ENCODE measurements at regions not wholly inside any gene's neighbourhood (a gene's known extent, or its start where the extent isn't known, plus 50 kb on each side); places are given as distances from the start of the nearest gene placed in this dataset.

DNA sequence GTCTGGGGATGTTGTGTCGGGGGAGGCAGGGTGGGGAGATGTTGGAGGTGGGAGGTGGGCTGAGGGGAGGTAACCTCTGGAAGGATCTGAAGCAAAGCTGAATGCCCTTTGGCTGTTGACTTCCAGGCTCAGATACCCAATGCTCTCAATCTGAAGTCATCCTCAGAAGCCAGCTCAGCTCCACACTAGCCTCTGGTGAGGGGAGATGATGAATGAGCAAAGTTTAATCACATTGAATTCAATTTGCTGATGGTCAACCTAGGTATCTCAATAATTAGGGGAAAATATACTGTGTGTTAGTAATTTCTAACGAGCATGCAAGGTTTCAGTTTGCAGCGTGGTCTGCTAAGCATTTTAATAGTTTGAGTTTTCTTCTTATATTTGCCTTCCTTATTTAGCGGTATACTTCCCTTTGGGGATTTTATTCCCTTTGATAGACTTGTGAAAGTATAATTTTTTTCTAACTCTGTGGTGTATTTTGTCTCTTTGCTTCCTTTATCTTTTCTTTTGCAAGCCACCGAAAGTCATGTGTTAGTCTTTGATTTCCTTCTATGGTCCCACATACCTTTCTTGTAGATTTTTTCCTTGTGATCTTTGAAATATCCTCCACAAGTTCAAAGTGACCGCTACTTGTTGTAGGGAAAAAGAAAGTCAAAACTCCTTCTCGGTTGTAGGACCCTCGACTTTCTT lies 146.3 kb upstream of the LEF1 start:
- intact Hi-C loops (cut with DNase I; ENCODE audit: low total_unique reads) = no loop called here
- Histone ChIP-seq H3K27ac (no peak overlapping the region), H3K9me3 (peaks cover 0 to 3% (median 0%) of the 10 kb centered on the region in 8 donors), H3K27me3 (replicated peaks in 1 of 7) (no peaks in the 10 kb centered on the region), H3K36me3 (no peaks in the 10 kb centered on the region), H3K4me1 (peaks cover 0 to 6% (median 0%) of the 10 kb centered on the region in 6 donors), H3K4me3 (no peak overlapping the region)
- no peak for DNase-seq
- WGBS, 5 donors = 46 to 63% (median 58%) methylated on average over 8 of the region's 8 CpGs
- TF ChIP-seq POLR2AphosphoS5 (IDR thresholded peaks at IDR 0.05) (no peak), POLR2A (IDR thresholded peaks at IDR 0.05) (no peak)
- TF ChIP-seq, protein P1, sequence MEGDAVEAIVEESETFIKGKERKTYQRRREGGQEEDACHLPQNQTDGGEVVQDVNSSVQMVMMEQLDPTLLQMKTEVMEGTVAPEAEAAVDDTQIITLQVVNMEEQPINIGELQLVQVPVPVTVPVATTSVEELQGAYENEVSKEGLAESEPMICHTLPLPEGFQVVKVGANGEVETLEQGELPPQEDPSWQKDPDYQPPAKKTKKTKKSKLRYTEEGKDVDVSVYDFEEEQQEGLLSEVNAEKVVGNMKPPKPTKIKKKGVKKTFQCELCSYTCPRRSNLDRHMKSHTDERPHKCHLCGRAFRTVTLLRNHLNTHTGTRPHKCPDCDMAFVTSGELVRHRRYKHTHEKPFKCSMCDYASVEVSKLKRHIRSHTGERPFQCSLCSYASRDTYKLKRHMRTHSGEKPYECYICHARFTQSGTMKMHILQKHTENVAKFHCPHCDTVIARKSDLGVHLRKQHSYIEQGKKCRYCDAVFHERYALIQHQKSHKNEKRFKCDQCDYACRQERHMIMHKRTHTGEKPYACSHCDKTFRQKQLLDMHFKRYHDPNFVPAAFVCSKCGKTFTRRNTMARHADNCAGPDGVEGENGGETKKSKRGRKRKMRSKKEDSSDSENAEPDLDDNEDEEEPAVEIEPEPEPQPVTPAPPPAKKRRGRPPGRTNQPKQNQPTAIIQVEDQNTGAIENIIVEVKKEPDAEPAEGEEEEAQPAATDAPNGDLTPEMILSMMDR (IDR thresholded peaks at IDR 0.05 in 8 of 11, conservative IDR thresholded peaks at IDR 0.05 in 3 of 11) = no peak

DNA sequence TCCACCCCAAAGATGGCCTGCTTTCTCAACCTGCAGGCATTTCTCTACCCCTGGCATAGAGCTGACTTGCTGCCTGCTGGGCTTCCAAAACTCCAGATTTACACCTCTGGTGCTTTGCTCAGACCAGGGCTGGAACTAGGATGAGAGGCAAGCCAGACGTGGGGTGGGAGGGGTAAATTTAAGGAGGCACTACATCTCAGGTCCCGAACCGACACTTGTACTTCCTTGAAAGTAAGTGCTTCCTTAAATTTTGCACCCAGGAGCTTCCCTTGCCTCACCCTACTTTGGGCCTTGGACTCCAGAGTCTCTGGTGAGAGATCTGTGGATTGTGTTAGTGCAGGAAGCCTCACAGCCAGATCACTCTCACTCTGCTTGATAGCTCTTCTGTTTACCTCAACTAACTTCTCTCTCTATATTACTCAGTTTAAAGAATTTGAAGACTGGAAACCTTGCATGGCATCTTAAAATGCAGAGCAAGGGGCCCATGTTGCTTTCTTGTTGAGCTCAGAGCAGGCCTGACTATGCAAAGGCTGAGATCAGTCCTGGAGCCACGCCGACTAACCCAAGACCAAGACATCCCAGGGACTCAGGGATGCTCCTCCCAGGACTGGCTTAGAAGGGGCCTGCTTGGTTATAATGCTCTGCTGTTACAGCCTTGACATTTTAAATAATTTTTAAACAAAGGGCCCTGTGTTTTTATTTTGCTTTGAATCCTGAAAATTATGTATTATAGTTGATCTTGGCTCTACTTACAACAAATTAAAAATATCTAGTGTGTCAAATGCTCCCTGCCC lies 145.0 kb upstream of the LEF1 start:
- no peaks in the 10 kb centered on the region for H3K4me1 ChIP-seq
- no peak overlapping the region for H3K4me3 ChIP-seq
- 84 to 91% (median 89%) methylated on average over 5 of the region's 5 CpGs for WGBS, 5 donors
- H3K27me3 ChIP-seq (replicated peaks in 1 of 7) = no peaks in the 10 kb centered on the region
- intact Hi-C loops (cut with DNase I; ENCODE audit: low total_unique reads) = no loop called here
- H3K27ac ChIP-seq = no peak overlapping the region
- TF ChIP-seq POLR2AphosphoS5 (IDR thresholded peaks at IDR 0.05) (no peak), POLR2A (IDR thresholded peaks at IDR 0.05) (no peak)
- TF ChIP-seq, protein P1 (IDR thresholded peaks at IDR 0.05 in 8 of 11, conservative IDR thresholded peaks at IDR 0.05 in 3 of 11) = no peak
- no peak for DNase-seq
- H3K9me3 ChIP-seq = peaks cover 0 to 3% (median 0%) of the 10 kb centered on the region in 8 donors
- H3K36me3 ChIP-seq = no peaks in the 10 kb centered on the region

DNA sequence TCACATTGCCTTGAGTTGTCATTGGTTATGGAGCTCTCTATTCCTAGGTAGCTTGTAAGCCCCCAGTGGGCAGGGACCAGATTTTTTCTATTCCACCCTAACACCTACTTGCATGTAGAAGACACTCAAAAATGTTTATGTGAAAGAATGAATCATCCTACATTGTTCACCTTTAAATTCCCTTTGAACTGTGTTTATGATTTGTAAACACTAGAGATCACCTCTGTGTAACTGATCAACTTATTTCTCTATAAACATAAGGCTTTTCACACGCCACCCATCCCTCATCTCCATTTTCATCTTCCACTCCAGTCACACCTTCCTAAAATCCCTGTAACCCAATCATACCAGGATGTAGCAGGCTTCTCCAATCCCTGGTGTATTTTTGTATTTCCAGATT lies 142.6 kb upstream of the LEF1 start:
- H3K36me3 ChIP-seq = no peaks in the 10 kb centered on the region
- H3K4me1 ChIP-seq = no peaks in the 10 kb centered on the region
- H3K9me3 ChIP-seq = peaks cover 0 to 3% (median 0%) of the 10 kb centered on the region in 8 donors
- H3K4me3 ChIP-seq = no peak overlapping the region
- intact Hi-C loops (cut with DNase I; ENCODE audit: low total_unique reads) = no loop called here
- H3K27me3 ChIP-seq (replicated peaks in 1 of 7) = no peaks in the 10 kb centered on the region
- no peak overlapping the region for H3K27ac ChIP-seq
- DNase-seq = no peak
- TF ChIP-seq, protein P1 (IDR thresholded peaks at IDR 0.05 in 8 of 11, conservative IDR thresholded peaks at IDR 0.05 in 3 of 11) = no peak
- TF ChIP-seq POLR2A (IDR thresholded peaks at IDR 0.05) = no peak
- TF ChIP-seq POLR2AphosphoS5 (IDR thresholded peaks at IDR 0.05) = no peak
- 83 to 92% (median 88%) methylated on average over 1 of the region's 1 CpG for WGBS, 5 donors

DNA sequence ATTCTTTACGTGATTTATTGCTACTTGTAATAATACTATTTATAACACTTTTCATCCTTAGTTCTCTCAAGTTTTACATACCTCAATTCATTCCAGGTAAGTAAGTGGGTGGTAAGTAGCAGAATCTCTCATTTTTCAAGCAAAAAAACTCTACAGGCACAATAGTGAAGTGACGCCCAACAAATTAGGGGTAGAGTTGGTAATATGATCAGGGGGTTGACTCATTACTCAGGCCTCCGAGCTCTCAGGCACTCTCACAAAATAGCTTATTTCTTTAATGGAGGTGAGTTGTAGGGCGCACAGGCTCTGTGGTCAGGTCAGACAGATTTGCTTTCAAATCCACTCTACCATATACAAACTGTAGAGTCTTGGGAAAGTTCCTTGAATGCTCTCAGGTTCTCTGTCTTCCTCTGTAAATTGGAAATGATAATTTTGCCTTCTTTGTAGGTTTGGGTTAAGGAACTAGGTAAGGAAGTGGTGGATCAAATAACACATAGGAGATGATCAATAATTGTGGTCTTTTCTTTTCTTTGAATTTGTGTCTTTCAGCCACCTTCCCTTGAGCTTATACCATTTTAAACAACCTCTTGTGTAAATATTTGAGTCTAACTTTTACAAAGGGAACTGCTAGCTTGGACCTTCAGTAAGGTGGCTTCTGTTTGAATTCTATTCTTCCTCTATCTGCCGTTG lies 134.9 kb upstream of the LEF1 start:
- no peaks in the 10 kb centered on the region for H3K27me3 ChIP-seq (replicated peaks in 1 of 7)
- no peaks in the 10 kb centered on the region for H3K9me3 ChIP-seq
- H3K4me1 ChIP-seq = no peaks in the 10 kb centered on the region
- no peak overlapping the region for H3K27ac ChIP-seq
- TF ChIP-seq, protein P1 (IDR thresholded peaks at IDR 0.05 in 8 of 11, conservative IDR thresholded peaks at IDR 0.05 in 3 of 11) = no peak
- no peak for TF ChIP-seq POLR2AphosphoS5 (IDR thresholded peaks at IDR 0.05)
- TF ChIP-seq POLR2A (IDR thresholded peaks at IDR 0.05) = no peak
- no peak overlapping the region for H3K4me3 ChIP-seq
- 85 to 94% (median 89%) methylated on average over 5 of the region's 5 CpGs for WGBS, 5 donors
- intact Hi-C loops (cut with DNase I; ENCODE audit: low total_unique reads) = no loop called here
- DNase-seq = no peak
- no peaks in the 10 kb centered on the region for H3K36me3 ChIP-seq
